ENCODE measurements at regions not wholly inside any gene's neighbourhood (a gene's known extent, or its start where the extent isn't known, plus 50 kb on each side); places are given as distances from the start of the nearest gene placed in this dataset.

GRCh38 chr4:121562811-121563210 lies 134.0 kb downstream of the ANXA5 start:
- TF ChIP-seq, protein P1, sequence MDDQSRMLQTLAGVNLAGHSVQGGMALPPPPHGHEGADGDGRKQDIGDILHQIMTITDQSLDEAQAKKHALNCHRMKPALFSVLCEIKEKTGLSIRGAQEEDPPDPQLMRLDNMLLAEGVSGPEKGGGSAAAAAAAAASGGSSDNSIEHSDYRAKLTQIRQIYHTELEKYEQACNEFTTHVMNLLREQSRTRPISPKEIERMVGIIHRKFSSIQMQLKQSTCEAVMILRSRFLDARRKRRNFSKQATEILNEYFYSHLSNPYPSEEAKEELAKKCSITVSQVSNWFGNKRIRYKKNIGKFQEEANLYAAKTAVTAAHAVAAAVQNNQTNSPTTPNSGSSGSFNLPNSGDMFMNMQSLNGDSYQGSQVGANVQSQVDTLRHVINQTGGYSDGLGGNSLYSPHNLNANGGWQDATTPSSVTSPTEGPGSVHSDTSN (IDR thresholded peaks at IDR 0.05) = no peak
- TF ChIP-seq TAF1 (IDR thresholded peaks at IDR 0.05; ENCODE audit: borderline replicate concordance, low read depth, low read length) (no peak), CTCF (IDR thresholded peaks at IDR 0.05) (no peak)
